ENCODE measurements at regions not wholly inside any gene's neighbourhood (a gene's known extent, or its start where the extent isn't known, plus 50 kb on each side); places are given as distances from the start of the nearest gene placed in this dataset.

DNA sequence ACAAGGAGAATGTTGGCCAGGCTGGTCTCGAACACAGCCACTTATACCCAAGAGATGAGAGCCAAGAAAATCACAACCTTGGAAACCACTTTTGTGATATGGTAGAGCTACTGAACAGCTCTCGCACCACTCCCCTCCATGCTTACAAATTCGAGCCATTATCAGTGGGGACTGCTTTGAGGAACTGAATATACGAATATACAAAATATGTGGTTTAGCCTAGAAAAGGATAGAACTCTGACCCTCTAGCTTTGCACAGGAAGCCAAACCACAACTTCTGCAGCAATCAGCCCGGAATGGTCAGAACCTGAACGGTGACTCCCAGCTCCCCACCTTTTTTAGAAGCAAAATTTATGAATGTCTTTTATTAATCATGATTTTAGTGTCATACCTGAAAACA, 129.8 kb upstream of the TMEM132C start:
- H2AFZ ChIP-seq (ENCODE audit: low read length) = no peak overlapping the region
- H3K4me1 ChIP-seq (ENCODE audit: insufficient read depth, low read length, poor library complexity, severe bottlenecking) = peaks cover 12% of the 10 kb centered on the region
- intact Hi-C loops (cut with micrococcal nuclease; ENCODE audit: unreplicated experiment) = no loop called here
- no peaks in the 10 kb centered on the region for H4K20me1 ChIP-seq (ENCODE audit: insufficient read depth, low read length)
- no peaks in the 10 kb centered on the region for H3K9me3 ChIP-seq (ENCODE audit: low read length)
- BruUV-seq (replicated peaks) = no TSS peak
- ChIA-PET CTCF (ENCODE audit: unreplicated experiment) (no interaction called here), POLR2A (interaction anchor here (0.6 to 0.7 kb wide), 2 partner anchors 12 to 1588 kb away, joined by 3 to 4 read pairs; no protein-coding TSS in a partner anchor)
- peak overlapping the region; percentile 13 for H3K4me2 ChIP-seq (ENCODE audit: low read length)
- H3K4me3 ChIP-seq (ENCODE audit: low read depth, low read length, poor library complexity, severe bottlenecking) = no peak overlapping the region
- TF ChIP-seq EZH2phosphoT487 (IDR thresholded peaks at IDR 0.05; ENCODE audit: borderline replicate concordance, low read depth, low read length) = no peak
- TF ChIP-seq, protein P1, sequence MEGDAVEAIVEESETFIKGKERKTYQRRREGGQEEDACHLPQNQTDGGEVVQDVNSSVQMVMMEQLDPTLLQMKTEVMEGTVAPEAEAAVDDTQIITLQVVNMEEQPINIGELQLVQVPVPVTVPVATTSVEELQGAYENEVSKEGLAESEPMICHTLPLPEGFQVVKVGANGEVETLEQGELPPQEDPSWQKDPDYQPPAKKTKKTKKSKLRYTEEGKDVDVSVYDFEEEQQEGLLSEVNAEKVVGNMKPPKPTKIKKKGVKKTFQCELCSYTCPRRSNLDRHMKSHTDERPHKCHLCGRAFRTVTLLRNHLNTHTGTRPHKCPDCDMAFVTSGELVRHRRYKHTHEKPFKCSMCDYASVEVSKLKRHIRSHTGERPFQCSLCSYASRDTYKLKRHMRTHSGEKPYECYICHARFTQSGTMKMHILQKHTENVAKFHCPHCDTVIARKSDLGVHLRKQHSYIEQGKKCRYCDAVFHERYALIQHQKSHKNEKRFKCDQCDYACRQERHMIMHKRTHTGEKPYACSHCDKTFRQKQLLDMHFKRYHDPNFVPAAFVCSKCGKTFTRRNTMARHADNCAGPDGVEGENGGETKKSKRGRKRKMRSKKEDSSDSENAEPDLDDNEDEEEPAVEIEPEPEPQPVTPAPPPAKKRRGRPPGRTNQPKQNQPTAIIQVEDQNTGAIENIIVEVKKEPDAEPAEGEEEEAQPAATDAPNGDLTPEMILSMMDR (conservative IDR thresholded peaks at IDR 0.05; ENCODE audit: low read length) = no peak
- H3K79me2 ChIP-seq (ENCODE audit: insufficient read depth, low read depth, low read length) = no peaks in the 10 kb centered on the region
- peak; percentile 36 for DNase-seq (ENCODE audit: low spot score)
- no peak overlapping the region for H3K27ac ChIP-seq (ENCODE audit: low read depth, low read length, poor library complexity, severe bottlenecking)
- no peaks in the 10 kb centered on the region for H3K36me3 ChIP-seq (ENCODE audit: insufficient read depth, low read length)
- H3K9me2 ChIP-seq (ENCODE audit: insufficient read depth, low read length) = no peaks in the 10 kb centered on the region

GRCh38 chr12:128138125-128138524, 128.8 kb upstream of the TMEM132C start:
- ChIA-PET CTCF (ENCODE audit: unreplicated experiment) (no interaction called here), POLR2A (no interaction called here)
- Histone ChIP-seq H2AFZ (ENCODE audit: low read length) (no peak overlapping the region), H3K4me3 (ENCODE audit: low read depth, low read length, poor library complexity, severe bottlenecking) (no peak overlapping the region), H3K4me1 (ENCODE audit: insufficient read depth, low read length, poor library complexity, severe bottlenecking) (peaks cover 12% of the 10 kb centered on the region), H3K9me3 (ENCODE audit: low read length) (no peaks in the 10 kb centered on the region), H3K4me2 (ENCODE audit: low read length) (peak overlapping the region; percentile 31; the same call in 1 of the 2 replicates), H3K36me3 (ENCODE audit: insufficient read depth, low read length) (no peaks in the 10 kb centered on the region), H3K9me2 (ENCODE audit: insufficient read depth, low read length) (no peaks in the 10 kb centered on the region), H4K20me1 (ENCODE audit: insufficient read depth, low read length) (no peaks in the 10 kb centered on the region), H3K27ac (ENCODE audit: low read depth, low read length, poor library complexity, severe bottlenecking) (no peak overlapping the region), H3K79me2 (ENCODE audit: insufficient read depth, low read depth, low read length) (no peaks in the 10 kb centered on the region)
- no peak for DNase-seq (ENCODE audit: low spot score)
- TF ChIP-seq, protein P1 (conservative IDR thresholded peaks at IDR 0.05; ENCODE audit: low read length) = no peak
- no peak for TF ChIP-seq EZH2phosphoT487 (IDR thresholded peaks at IDR 0.05; ENCODE audit: borderline replicate concordance, low read depth, low read length)
- intact Hi-C loops (cut with micrococcal nuclease; ENCODE audit: unreplicated experiment) = no loop called here
- BruUV-seq (replicated peaks) = no TSS peak

DNA sequence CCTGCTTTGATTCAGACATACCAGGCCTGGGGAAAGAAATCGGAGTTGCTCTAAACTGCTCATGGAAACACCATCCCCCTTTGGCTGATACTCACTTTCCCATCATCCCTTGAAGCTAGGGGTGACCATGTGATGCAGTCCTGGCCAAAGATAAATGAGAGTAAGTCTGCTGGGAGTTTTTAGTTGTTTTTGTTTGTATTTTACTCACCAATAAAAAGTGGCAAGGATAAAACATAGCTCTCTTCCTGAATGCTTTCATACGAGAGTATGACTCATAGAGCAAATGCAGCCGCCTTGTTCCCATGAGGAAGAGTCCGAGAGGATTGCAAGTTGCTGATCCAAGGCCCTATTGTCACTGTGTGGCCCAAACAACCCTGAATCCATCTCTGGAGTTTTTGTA, 126.4 kb upstream of the TMEM132C start:
- POLR2A ChIA-PET = no interaction called here
- Histone ChIP-seq H3K4me2 (ENCODE audit: low read length) (no peak overlapping the region), H3K79me2 (ENCODE audit: insufficient read depth, low read depth, low read length) (no peaks in the 10 kb centered on the region), H3K9me2 (ENCODE audit: insufficient read depth, low read length) (no peaks in the 10 kb centered on the region), H3K4me3 (ENCODE audit: low read depth, low read length, poor library complexity, severe bottlenecking) (no peak overlapping the region), H3K36me3 (ENCODE audit: insufficient read depth, low read length) (no peaks in the 10 kb centered on the region), H4K20me1 (ENCODE audit: insufficient read depth, low read length) (no peaks in the 10 kb centered on the region), H3K9me3 (ENCODE audit: low read length) (no peaks in the 10 kb centered on the region), H2AFZ (ENCODE audit: low read length) (no peak overlapping the region), H3K27ac (ENCODE audit: low read depth, low read length, poor library complexity, severe bottlenecking) (no peak overlapping the region), H3K4me1 (ENCODE audit: insufficient read depth, low read length, poor library complexity, severe bottlenecking) (peaks cover 12% of the 10 kb centered on the region)
- TF ChIP-seq, protein P1 (conservative IDR thresholded peaks at IDR 0.05; ENCODE audit: low read length) = no peak
- TF ChIP-seq EZH2phosphoT487 (IDR thresholded peaks at IDR 0.05; ENCODE audit: borderline replicate concordance, low read depth, low read length) = no peak
- no peak for DNase-seq (ENCODE audit: low spot score)
- no TSS peak for BruUV-seq (replicated peaks)
- intact Hi-C loops (cut with micrococcal nuclease; ENCODE audit: unreplicated experiment) = no loop called here
- CTCF ChIA-PET (ENCODE audit: unreplicated experiment) = no interaction called here
